ENCODE measurements at regions not wholly inside any gene's neighbourhood (a gene's known extent, or its start where the extent isn't known, plus 50 kb on each side); places are given as distances from the start of the nearest gene placed in this dataset.

DNA sequence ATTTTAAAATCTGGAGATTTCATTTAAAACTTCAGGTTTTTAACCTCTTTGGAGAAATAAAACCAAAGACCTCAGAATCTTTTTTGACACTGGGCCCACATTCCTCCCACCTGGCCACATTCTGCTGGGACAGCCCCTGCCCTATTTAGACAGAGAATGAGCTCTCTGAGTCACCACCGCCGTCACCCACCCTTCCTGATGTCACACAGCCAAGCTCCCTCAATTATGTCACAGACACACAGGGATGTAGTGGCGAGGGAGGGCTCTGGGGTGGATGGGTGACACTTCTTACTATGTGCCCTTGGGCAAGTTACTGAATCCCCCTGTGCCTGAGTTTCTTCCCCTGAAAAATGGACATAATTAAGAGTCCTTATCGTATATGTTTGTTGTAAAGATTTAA is 162.6 kb downstream of the RAB11FIP2 start:
- no peak for DNase-seq
- in situ Hi-C loops (cut with MboI; ENCODE audit: low pct_unique_long_range_greater_than_20kb, low sequenced_read_pairs) = no loop called here

DNA sequence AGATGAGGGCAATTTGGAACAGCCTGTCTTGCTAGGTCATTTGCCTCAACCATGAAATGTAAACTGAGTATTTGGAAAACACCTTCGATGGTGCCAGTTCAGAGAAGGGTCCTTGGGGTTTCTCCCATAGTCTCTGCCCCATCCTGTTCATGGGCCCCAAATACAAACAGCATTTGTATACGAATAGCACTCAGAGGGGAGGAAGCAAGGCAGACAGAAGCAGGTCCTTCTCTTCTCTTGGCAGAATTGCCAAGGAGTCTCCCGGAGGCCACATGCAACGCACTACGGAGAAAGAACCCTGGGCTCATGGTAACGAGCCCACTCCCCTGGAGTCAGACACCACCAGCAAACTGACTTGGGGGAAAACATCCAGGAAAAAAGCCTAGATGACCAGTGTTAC is 162.1 kb downstream of the RAB11FIP2 start:
- in situ Hi-C loops (cut with MboI; ENCODE audit: low pct_unique_long_range_greater_than_20kb, low sequenced_read_pairs) = no loop called here
- no peak for DNase-seq

DNA sequence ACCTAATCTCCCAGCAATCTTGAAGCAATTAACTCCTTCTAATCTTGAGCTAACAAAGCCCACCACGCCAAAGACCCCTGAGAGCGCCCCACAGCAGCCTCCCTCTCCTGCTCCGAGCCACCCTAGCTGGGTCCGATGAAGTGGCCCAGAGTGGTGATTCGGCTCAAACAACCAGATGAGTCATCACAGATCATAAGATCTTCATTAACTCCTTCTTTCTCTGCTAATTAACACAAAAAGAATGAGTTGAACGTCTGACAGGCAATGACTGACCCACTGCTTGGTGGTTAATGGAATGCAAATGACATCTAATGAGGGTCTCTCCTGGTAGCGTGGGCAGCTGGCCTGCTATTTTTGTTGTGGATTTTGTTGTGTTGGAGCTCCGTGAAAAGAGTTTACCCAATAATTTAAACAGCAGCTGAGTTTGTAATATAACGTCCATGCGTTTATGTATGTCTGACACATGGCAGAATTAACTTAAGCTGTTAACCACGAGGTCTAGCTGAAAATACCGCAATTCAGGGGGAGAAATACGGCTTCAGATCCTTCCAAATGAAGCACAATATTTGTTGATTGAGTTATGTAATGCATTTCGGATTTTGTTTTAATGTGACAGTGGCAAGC is 161.4 kb downstream of the RAB11FIP2 start:
- in situ Hi-C loops (cut with MboI; ENCODE audit: low pct_unique_long_range_greater_than_20kb, low sequenced_read_pairs) = no loop called here
- no peak for DNase-seq

- in situ Hi-C loops (cut with MboI; ENCODE audit: low pct_unique_long_range_greater_than_20kb, low sequenced_read_pairs) = no loop called here
- no peak for DNase-seq
These were observed 160.0 kb downstream of the RAB11FIP2 start for GRCh38 chr10:117886766-117887165.

DNA sequence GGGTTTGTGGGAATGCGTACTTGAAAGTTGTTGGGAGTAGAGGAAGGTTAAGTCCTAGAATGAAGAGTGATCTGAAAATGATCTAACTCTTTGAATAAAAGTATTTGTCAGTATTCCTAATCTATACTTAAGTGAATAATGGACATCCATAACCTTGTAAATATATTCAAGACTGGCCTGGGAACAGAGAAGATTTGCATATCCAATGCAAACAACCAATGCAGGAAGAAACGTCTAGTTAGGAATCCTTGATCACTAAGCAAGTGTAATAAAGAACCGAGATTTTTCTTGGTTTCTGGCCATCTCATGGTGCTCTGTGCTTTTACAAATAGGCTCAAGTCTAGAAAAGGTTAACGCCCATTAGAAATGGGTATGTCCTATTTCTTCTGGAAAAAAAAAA is 157.1 kb downstream of the RAB11FIP2 start:
- no peak for DNase-seq
- in situ Hi-C loops (cut with MboI; ENCODE audit: low pct_unique_long_range_greater_than_20kb, low sequenced_read_pairs) = no loop called here

GRCh38 chr10:117892681-117893220 is 154.0 kb downstream of the RAB11FIP2 start:
- DNase-seq = no peak
- in situ Hi-C loops (cut with MboI; ENCODE audit: low pct_unique_long_range_greater_than_20kb, low sequenced_read_pairs) = no loop called here

- no peak for DNase-seq
- in situ Hi-C loops (cut with MboI; ENCODE audit: low pct_unique_long_range_greater_than_20kb, low sequenced_read_pairs) = no loop called here
These were observed 152.4 kb downstream of the RAB11FIP2 start for GRCh38 chr10:117894339-117894738.

GRCh38 chr10:117896517-117896916 is 150.2 kb downstream of the RAB11FIP2 start:
- DNase-seq = peak; percentile 6
- in situ Hi-C loops (cut with MboI; ENCODE audit: low pct_unique_long_range_greater_than_20kb, low sequenced_read_pairs) = no loop called here

- in situ Hi-C loops (cut with MboI; ENCODE audit: low pct_unique_long_range_greater_than_20kb, low sequenced_read_pairs) = no loop called here
- DNase-seq = no peak
These were observed 147.5 kb downstream of the RAB11FIP2 start for GRCh38 chr10:117899181-117899683.

DNA sequence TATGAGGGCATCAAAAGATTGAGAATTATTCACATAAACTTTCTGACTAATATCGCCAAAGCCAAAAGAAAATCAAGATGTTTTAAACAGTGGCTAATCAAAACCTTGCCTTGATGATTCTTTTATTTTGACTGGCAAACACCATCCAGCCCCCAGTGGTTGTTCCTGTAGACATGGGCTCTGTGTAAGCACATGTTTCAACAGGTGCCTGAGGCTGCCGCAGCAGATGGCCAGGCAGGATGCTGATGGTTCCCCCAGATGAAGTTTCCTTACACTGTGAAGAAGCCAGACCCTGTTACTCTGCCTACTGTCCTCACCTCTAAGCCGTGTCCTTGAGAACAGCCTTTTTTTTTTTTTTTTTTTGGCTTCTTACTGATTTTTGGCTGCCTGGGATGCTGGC is 146.5 kb downstream of the RAB11FIP2 start:
- no peak for DNase-seq
- in situ Hi-C loops (cut with MboI; ENCODE audit: low pct_unique_long_range_greater_than_20kb, low sequenced_read_pairs) = no loop called here

- DNase-seq = no peak
- in situ Hi-C loops (cut with MboI; ENCODE audit: low pct_unique_long_range_greater_than_20kb, low sequenced_read_pairs) = no loop called here
These were observed 142.9 kb downstream of the RAB11FIP2 start for GRCh38 chr10:117903854-117904253.

DNA sequence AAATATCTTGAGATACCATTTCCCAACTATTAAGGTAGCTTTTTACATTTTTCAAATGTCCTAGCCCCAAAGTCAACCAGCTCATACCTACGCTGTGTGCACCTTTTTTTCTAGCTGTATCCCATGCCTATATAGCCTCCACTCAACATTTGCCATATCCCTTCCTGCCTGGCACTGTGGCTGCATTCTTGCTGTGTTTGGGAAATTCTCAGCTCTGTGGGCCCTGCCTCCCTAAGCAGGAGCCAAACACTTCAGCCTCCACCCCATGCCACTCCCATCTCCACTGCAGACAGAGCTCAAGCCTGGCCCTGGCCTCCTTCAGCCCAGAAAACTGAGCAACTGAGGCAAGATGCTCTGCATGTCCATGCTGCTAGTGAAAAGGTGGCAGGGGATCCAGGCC is 141.3 kb downstream of the RAB11FIP2 start:
- in situ Hi-C loops (cut with MboI; ENCODE audit: low pct_unique_long_range_greater_than_20kb, low sequenced_read_pairs) = no loop called here
- DNase-seq = no peak

- DNase-seq = no peak
- in situ Hi-C loops (cut with MboI; ENCODE audit: low pct_unique_long_range_greater_than_20kb, low sequenced_read_pairs) = no loop called here
These were observed 135.1 kb downstream of the RAB11FIP2 start for GRCh38 chr10:117911684-117912083.

DNA sequence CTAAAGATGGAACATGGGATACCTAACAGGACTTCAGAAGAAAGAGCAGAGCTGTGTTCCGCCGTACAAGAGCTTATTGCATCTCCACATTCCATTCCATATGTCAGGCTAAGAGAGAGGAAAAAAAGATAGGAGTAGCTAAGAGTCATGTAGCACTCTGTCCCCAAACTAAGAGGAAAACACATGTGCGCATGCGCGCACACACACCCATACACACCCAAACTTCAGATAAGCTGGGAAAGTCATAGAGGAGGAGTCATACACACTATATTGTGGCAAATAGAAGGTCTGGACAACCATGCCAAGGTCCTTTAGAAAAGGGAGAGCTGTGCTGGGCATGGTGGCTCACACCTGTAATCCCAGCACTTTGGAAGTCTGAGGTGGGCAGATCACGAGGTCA is 132.4 kb downstream of the RAB11FIP2 start:
- in situ Hi-C loops (cut with MboI; ENCODE audit: low pct_unique_long_range_greater_than_20kb, low sequenced_read_pairs) = no loop called here
- no peak for DNase-seq

GRCh38 chr10:117920956-117921355 is 125.8 kb downstream of the RAB11FIP2 start:
- in situ Hi-C loops (cut with MboI; ENCODE audit: low pct_unique_long_range_greater_than_20kb, low sequenced_read_pairs) = no loop called here
- no peak for DNase-seq

DNA sequence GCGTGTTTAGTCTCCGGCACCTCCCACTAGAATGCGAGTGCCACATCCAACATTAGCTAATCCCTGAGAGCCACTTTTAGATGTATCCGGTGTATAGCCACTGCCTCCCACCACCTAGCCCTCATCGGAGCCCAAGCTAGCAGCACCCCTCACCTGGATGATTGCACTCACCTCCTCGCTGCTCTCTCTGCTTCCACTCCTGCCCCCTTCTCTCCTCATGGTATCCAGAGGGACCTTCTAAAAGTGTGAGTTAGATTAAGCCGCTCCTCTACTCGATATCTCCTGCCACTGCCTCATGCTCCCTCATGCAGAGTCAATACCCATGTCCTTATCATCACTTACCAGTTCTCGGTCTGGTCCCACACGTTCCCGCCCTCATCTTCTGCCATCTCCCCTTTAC is 125.3 kb downstream of the RAB11FIP2 start:
- no peak for DNase-seq
- in situ Hi-C loops (cut with MboI; ENCODE audit: low pct_unique_long_range_greater_than_20kb, low sequenced_read_pairs) = no loop called here

DNA sequence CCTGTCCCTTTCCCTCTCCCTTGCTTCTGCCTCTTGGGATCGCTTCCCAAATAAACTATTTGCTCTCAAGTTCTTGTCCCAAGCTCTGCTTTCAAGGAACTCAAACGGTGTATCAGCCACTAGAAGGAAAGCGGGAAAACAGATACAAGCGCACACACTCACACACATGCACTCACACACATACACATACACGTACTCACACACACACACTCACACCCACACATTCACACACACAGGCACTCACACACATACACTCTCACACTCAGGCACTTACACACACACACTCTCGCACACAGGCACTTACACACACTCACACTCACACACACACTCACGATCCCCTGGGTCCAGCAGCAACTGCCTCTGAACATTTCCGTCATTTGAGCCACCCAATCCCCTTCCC is 121.9 kb downstream of the RAB11FIP2 start:
- in situ Hi-C loops (cut with MboI; ENCODE audit: low pct_unique_long_range_greater_than_20kb, low sequenced_read_pairs) = no loop called here
- DNase-seq = no peak

DNA sequence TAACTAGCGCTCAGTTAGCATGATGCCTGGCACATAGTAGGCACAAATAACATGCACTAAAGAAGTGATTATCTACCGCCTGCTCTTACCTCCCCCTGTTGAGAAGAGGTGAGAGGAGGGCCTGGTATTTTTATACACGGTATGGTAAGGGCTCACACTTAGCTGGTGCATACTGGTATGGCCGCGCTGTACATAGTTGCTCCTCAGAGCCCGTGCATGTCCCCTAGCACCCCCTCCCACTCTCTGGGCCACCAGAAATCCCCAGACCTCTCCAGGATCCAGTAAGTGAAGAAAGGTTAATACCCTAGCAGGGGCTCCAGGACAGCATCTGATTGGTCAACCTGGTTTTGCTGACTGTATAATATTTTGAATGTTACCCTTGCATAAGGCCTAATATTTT is 121.4 kb downstream of the RAB11FIP2 start:
- in situ Hi-C loops (cut with MboI; ENCODE audit: low pct_unique_long_range_greater_than_20kb, low sequenced_read_pairs) = no loop called here
- DNase-seq = no peak

DNA sequence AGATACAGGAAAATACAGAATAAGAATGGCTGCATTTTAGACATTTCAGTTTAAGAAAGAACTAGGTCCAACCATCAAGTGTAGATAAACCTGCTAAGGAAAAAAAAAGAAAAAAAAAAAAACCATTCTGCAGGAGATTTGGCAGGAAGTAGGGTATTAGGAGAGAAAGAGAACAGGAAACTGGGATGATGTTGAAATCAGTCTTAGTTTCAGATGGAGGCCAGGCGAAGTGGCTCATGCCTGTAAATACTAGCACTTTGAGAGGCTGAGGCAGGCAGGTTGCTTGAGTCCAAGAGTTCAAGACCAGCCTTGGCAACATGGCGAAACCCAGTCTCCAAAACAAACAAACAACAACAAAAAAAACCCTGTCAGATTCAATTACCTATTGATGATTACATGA is 120.2 kb downstream of the RAB11FIP2 start:
- peak; percentile 23 for DNase-seq
- in situ Hi-C loops (cut with MboI; ENCODE audit: low pct_unique_long_range_greater_than_20kb, low sequenced_read_pairs) = no loop called here

GRCh38 chr10:117927332-117927731 is 119.4 kb downstream of the RAB11FIP2 start:
- in situ Hi-C loops (cut with MboI; ENCODE audit: low pct_unique_long_range_greater_than_20kb, low sequenced_read_pairs) = no loop called here
- no peak for DNase-seq

- in situ Hi-C loops (cut with MboI; ENCODE audit: low pct_unique_long_range_greater_than_20kb, low sequenced_read_pairs) = no loop called here
- no peak for DNase-seq
These were observed 118.9 kb downstream of the RAB11FIP2 start for GRCh38 chr10:117927871-117928270.

Data from KBM-7 (cell line).